LoVo (cell line): ENCODE measurements at regions not wholly inside any gene's neighbourhood (a gene's known extent, or its start where the extent isn't known, plus 50 kb on each side); places are given as distances from the start of the nearest gene placed in this dataset.
"Not testable (repeated sequence)": the region's sequence is repeated elsewhere in the genome, so short reads cannot be mapped to it uniquely, and the experiment has no call there.

ENCODE experiments used
- DNase-seq: peaks from one replicate; pipeline ENCODE4 v3.0.0-alpha.2; 2016; ENCODE audit warnings: low spot score

DNA sequence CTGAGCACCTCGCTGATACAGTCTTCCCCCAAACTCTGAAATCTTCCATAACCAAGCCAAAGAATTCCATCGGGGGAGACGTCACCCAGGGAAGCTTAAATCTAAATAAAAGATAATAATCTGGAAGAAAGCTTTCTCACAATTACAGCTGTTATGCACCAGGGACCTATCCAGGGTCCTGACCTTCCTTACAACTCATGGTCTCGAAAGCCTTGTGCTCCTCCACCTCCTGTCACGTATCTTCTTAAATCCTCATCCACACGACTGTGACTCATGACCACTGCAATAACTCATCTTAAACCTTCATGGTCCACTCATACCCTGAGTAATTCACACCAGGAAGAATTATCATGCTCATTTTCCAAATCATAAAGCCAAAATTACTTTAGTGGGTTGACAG, 166.8 kb upstream of the FRG1 start:
- DNase-seq, result no peak

DNA sequence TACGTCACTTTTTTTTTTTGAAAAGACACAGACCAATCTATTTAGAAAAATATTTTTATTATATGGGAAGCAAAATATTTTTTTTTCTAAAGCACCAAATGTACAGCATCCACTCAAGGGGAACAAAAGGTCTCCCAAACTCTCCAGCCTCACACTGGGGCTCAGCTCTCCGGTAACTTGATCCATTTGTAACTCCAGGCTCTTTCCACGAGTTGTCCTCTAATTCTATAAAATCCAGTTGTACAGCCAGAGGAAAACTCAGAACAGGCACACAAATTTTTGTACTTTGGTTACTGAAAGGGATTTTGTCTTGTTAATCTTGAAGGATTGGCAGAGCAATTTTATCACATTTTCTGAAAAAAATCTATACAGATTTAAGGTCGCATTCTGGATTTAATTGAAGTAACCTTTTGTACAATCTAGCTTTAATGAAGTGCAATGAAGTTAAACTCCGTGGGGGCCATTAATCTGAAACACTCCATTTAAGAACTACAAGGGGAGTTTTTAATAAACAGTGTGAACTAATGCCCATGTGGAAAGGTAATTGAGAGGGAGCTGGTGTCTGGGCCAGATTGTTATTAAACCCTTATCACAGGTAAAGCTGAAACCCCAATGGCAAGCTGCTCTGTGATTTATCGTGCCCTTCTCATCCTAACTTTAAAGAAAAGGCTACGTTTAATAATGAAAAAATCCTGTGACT, 161.2 kb upstream of the FRG1 start:
- no peak for DNase-seq

DNA sequence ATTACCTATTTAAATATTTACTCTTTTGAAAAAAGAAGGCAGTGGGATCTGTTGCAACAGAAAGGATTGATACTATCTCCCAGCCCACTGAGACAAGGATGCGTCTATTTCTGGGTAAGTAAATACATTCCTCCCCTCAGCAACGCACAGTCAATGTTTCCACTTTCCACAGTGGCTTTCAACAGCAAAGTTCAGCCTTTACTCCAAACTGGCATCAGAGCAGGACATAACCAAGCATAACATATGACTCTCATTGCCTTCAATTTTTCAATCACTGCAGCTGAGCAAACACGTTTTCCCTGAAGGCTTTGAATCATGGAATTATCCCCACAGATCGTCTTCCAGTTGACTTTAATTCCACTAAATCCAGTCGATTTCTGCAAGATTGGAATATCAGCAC, 160.3 kb upstream of the FRG1 start:
- DNase-seq, result no peak

DNA sequence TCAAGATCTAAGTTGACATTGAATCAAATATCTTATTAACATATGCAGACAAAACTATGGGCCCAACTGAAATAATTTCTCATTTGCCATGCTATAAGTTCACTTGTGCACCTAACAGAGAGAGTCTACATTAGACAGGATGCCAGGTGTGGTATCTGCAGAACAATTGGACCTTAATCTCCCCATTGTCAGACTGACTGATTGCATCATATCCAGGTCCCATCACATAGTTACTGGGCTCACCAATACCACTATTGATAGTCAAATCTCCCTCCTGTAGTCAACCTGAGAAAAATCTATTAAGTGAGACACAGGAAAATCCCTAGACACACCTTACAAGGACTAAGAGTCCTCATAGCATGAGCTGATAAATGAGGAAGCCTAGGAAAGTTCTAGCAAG, 156.0 kb upstream of the FRG1 start:
- no peak for DNase-seq

- DNase-seq, result no peak
Measured at GRCh38 chr4:189785257-189785656, 155.4 kb upstream of the FRG1 start.

DNA sequence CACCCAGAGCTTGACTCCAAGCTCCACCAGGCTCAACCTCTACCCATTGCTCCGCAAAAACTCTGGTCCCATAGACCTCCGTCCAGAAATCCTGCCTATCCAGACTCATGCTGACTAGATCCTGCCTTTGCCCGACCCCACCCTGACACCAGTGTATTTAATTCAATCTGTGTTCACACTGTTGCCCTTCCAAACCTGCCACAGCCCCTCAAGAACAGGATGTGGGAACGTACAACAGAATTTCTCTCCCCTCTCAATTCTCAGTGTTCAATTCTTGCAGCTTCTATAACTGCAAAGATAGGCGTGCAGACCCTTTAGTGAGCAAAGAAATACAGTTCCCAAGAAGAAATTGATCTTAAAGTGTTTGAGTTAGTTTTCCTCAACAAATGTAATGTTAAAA, 154.2 kb upstream of the FRG1 start:
- DNase-seq, result no peak

GRCh38 chr4:189787216-189788031, 153.2 kb upstream of the FRG1 start:
- DNase-seq, result no peak

GRCh38 chr4:189792924-189793618, 147.6 kb upstream of the FRG1 start:
- peak; percentile 59 for DNase-seq

DNA sequence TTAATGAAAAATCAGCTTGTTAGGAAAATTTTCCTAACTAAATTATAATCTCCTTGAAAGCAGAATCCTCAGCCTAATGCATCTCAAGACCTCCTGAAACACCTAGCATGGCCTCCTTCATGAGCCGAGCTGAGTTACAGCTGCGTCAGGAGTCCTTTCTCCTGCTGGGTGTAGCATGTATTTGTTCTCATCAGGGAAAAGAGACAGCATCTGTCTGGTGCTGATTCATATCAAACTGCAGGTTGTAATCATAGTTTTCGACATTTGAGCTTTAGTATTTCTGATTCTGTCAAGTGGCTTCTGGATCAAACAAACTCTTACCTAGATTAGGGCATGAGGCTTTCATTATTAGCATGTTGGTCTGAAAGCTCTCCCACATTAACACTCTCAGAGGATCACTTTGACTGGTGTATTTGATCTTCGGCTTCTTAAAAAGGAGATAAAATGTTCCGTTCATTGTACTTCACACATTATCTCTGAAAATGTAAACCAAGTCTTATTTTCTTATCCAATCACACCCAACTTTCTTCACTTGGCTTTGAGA, 140.1 kb upstream of the FRG1 start:
- no peak for DNase-seq

GRCh38 chr4:189802884-189803283, 137.8 kb upstream of the FRG1 start:
- no peak for DNase-seq

- no peak for DNase-seq
Measured at GRCh38 chr4:189804894-189805293, 135.8 kb upstream of the FRG1 start.

- no peak for DNase-seq
Measured at GRCh38 chr4:189806506-189806905, 134.2 kb upstream of the FRG1 start.

DNA sequence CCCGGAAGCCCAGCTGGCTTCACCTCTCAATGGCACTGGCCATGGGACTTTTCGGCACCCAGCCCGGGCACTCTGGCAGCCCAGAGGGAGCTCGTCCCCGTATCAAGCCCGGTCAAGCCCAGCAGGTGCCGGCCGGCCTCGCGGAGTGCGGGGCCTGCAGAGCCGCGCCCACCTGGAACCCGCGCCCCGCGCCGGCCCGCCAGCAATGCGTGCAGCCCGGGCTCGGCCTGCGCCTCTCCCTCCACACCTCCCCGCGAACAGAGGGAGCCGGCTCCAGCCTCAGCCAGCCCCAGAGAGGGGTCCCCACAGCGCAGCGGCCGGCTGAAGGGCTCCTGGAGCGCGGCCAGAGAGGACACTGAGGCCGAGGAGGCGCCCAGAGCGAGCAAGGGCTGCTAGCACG, 133.6 kb upstream of the FRG1 start:
- DNase-seq, result no peak

- DNase-seq, result no peak
Measured at GRCh38 chr4:189809241-189809735, 131.4 kb upstream of the FRG1 start.

- DNase-seq, result no peak
Measured at GRCh38 chr4:189809839-189810238, 130.8 kb upstream of the FRG1 start.

DNA sequence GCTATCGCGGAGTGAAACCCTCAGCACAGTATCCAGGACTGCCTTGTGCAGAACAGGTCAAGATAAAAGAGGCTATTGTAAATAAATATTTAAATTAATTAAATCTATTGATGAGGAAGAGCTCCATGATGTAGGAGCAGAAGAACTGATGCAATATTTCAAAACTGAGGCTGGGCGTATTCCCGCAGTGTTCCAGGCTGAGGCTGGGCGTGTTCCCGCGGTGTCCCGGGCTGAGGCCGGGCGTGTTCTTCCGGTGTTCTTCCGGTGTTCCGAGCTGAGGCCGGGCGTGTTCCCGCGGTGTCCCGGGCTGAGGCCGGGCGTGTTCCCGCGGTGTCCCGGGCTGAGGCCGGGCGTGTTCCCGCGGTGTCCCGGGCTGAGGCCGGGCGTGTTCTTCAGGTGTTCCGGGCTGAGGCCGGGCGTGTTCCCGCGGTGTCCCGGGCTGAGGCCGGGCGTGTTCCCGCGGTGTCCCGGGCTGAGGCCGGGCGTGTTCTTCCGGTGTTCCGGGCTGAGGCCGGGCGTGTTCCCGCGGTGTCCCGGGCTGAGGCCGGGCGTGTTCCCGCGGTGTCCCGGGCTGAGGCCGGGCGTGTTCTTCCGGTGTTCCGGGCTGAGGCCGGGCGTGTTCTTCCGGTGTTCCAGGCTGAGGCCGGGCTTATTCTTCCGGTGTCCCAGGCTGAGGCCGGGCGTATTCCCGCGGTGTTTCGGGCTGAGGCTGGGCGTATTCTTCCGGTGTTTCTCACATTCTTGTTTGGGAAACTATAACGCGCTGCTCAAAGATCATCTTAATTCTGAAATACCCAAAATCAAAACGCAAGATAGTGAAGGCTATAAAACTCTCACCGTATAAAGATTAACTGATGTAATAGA, 130.1 kb upstream of the FRG1 start:
- not testable (repeated sequence) for DNase-seq

- DNase-seq, result no peak
Measured at GRCh38 chr4:189815404-189816192, 125.1 kb upstream of the FRG1 start.

- no peak for DNase-seq
Measured at GRCh38 chr4:189822326-189822725, 118.3 kb upstream of the FRG1 start.

- DNase-seq, result no peak
Measured at GRCh38 chr4:189823591-189823990, 117.1 kb upstream of the FRG1 start.

- no peak for DNase-seq
Measured at GRCh38 chr4:189825466-189825865, 115.2 kb upstream of the FRG1 start.

DNA sequence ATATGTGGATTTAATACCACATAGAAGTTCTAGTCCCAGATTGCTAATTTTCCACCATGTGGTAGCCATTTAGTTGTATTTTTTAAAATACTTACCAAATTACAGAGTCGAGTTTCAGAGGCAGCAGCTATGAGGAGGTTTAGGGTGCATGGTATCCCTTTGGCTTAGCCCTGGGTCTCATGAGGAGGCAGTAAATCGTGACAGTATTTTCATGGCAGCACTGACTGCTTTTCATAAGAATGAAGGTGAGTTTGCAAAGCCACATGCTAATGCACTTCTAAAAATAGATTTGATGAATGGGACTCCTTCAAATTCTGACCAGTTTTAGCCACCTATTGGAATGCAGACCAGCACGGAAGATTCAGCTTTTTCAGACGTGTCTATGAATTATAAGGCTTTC, 114.0 kb upstream of the FRG1 start:
- DNase-seq, result no peak
